Smooth muscle cell (in vitro differentiated cells): ENCODE measurements at regions not wholly inside any gene's neighbourhood (a gene's known extent, or its start where the extent isn't known, plus 50 kb on each side); places are given as distances from the start of the nearest gene placed in this dataset.
A peak's percentile ranks its signal among the peaks of the same experiment; 100 is the strongest.
"Not testable (repeated sequence)": the region's sequence is repeated elsewhere in the genome, so short reads cannot be mapped to it uniquely, and the experiment has no call there.

Source experiments
- DNase-seq: peaks from one replicate; lab custom pipeline; 2025; ENCODE audit not compliant: unreplicated experiment; lab: John Stamatoyannopoulos, UW
- H2AFZ ChIP-seq: fragments of 200-600 bp; sonication (generic); 2 replicates; pipeline ENCODE4 v1.6.0; 2016; ENCODE audit warnings: antibody characterized with exemption, low read depth, mild to moderate bottlenecking
- H3F3A ChIP-seq: fragments of 200-600 bp; sonication (generic); 2 replicates; pipeline ENCODE4 v1.6.0; 2017; ENCODE audit warnings: antibody characterized with exemption, low read depth
- H3K27ac ChIP-seq: fragments of 200-600 bp; sonication (generic); 2 replicates; pipeline ENCODE4 v1.5.1; 2016; ENCODE audit warnings: low read depth, mild to moderate bottlenecking
- H3K27me3 ChIP-seq: fragments of 200-600 bp; sonication (generic); 2 replicates; pipeline ENCODE4 v1.6.1; 2016; ENCODE audit warnings: low read depth, mild to moderate bottlenecking
- H3K36me3 ChIP-seq: fragments of 200-600 bp; sonication (generic); 2 replicates; pipeline ENCODE4 v1.5.1; 2016; ENCODE audit warnings: low read depth
- H3K4me1 ChIP-seq: fragments of 200-600 bp; sonication (generic); 2 replicates; pipeline ENCODE4 v1.5.1; 2016; ENCODE audit warnings: low read depth
- H3K4me2 ChIP-seq: fragments of 200-600 bp; sonication (generic); 2 replicates; pipeline ENCODE4 v1.6.0; 2016; ENCODE audit warnings: mild to moderate bottlenecking
- H3K4me3 ChIP-seq: fragments of 200-600 bp; sonication (generic); 2 replicates; pipeline ENCODE4 v1.5.1; 2016; ENCODE audit warnings: mild to moderate bottlenecking
- H3K79me2 ChIP-seq: fragments of 200-600 bp; sonication (generic); 2 replicates; pipeline ENCODE4 v1.6.0; 2016; ENCODE audit warnings: low read depth, mild to moderate bottlenecking
- H3K9ac ChIP-seq: fragments of 200-600 bp; sonication (generic); 2 replicates; pipeline ENCODE4 v1.6.0; 2016; ENCODE audit warnings: low read depth
- H3K9me3 ChIP-seq: fragments of 200-600 bp; sonication (generic); replicated peaks from 2 replicates; pipeline ENCODE4 v1.5.1; 2016; ENCODE audit warnings: low read depth
- H4K20me1 ChIP-seq: fragments of 200-600 bp; sonication (generic); 2 replicates; pipeline ENCODE4 v1.6.0; 2016; ENCODE audit warnings: low read depth
- CTCF ChIP-seq: fragments of 200-600 bp; sonication (generic); IDR thresholded peaks from 2 replicates; pipeline ENCODE4 v1.5.1; 2017; ENCODE audit warnings: borderline replicate concordance, mild to moderate bottlenecking, antibody characterized with exemption; ENCODE audit not compliant: insufficient read depth, poor library complexity, severe bottlenecking
- WGBS: methylation state at CpG from one replicate; pipeline ENCODE4 v1.1.7; 2016; ENCODE audit warnings: low lambda C conversion rate; 5-methylcytosine and 5-hydroxymethylcytosine counted together

- Histone ChIP-seq H4K20me1 (no peaks in the 10 kb centered on the region), H3K4me2 (no peak overlapping the region), H3K27me3 (no peaks in the 10 kb centered on the region), H3K9me3 (no peaks in the 10 kb centered on the region), H3F3A (no peaks in the 10 kb centered on the region), H3K36me3 (no peaks in the 10 kb centered on the region), H3K4me3 (no peak overlapping the region), H3K79me2 (no peaks in the 10 kb centered on the region), H3K9ac (no peak overlapping the region), H3K4me1 (no peaks in the 10 kb centered on the region), H2AFZ (peak overlapping the region; percentile 55), H3K27ac (no peak overlapping the region)
- 74% methylated on average over 2 of the region's 2 CpGs for WGBS
- no peak for TF ChIP-seq CTCF
- no peak for DNase-seq
Measured at GRCh38 chr1:199020051-199020450, 381.2 kb downstream of the PTPRC start.

- Histone ChIP-seq H3K4me1 (no peaks in the 10 kb centered on the region), H3K27me3 (no peaks in the 10 kb centered on the region), H3K9ac (no peak overlapping the region), H3K36me3 (no peaks in the 10 kb centered on the region), H4K20me1 (no peaks in the 10 kb centered on the region), H3K27ac (no peak overlapping the region), H2AFZ (no peak overlapping the region), H3K4me2 (no peak overlapping the region), H3K79me2 (no peaks in the 10 kb centered on the region), H3F3A (no peaks in the 10 kb centered on the region), H3K4me3 (no peak overlapping the region), H3K9me3 (no peaks in the 10 kb centered on the region)
- no peak for DNase-seq
- no peak for TF ChIP-seq CTCF
- WGBS = 81% methylated on average over 3 of the region's 3 CpGs
Measured at GRCh38 chr1:199020904-199021303, 382.1 kb downstream of the PTPRC start.

- WGBS = 81% methylated on average over 2 of the region's 2 CpGs
- DNase-seq = no peak
- Histone ChIP-seq H3K36me3 (no peaks in the 10 kb centered on the region), H2AFZ (no peak overlapping the region), H3K27me3 (no peaks in the 10 kb centered on the region), H3K79me2 (no peaks in the 10 kb centered on the region), H3K4me3 (no peak overlapping the region), H3K4me1 (no peaks in the 10 kb centered on the region), H4K20me1 (no peaks in the 10 kb centered on the region), H3F3A (no peaks in the 10 kb centered on the region), H3K9ac (peak overlapping the region; percentile 16), H3K27ac (peak overlapping the region; percentile 85), H3K4me2 (peak overlapping the region; percentile 49), H3K9me3 (no peaks in the 10 kb centered on the region)
- no peak for TF ChIP-seq CTCF
Measured at GRCh38 chr1:199029401-199029800, 390.6 kb downstream of the PTPRC start.

- 28% methylated on average over 2 of the region's 2 CpGs for WGBS
- Histone ChIP-seq H3K36me3 (no peaks in the 10 kb centered on the region), H2AFZ (no peak overlapping the region), H3K4me3 (no peak overlapping the region), H4K20me1 (no peaks in the 10 kb centered on the region), H3K79me2 (no peaks in the 10 kb centered on the region), H3K27ac (peak overlapping the region; percentile 85), H3F3A (no peaks in the 10 kb centered on the region), H3K9me3 (no peaks in the 10 kb centered on the region), H3K4me1 (no peaks in the 10 kb centered on the region), H3K9ac (peak overlapping the region; percentile 16), H3K27me3 (no peaks in the 10 kb centered on the region), H3K4me2 (peak overlapping the region; percentile 49)
- no peak for TF ChIP-seq CTCF
- no peak for DNase-seq
Measured at GRCh38 chr1:199029855-199030254, 391.0 kb downstream of the PTPRC start.

GRCh38 chr1:199030541-199030940 lies 391.7 kb downstream of the PTPRC start:
- not testable (repeated sequence) for H3K79me2 ChIP-seq, H3K36me3 ChIP-seq, H3K4me3 ChIP-seq, H2AFZ ChIP-seq, H3F3A ChIP-seq, H3K9me3 ChIP-seq, H3K9ac ChIP-seq, DNase-seq, H4K20me1 ChIP-seq, H3K27me3 ChIP-seq, H3K4me2 ChIP-seq, H3K4me1 ChIP-seq
- H3K27ac ChIP-seq = peak overlapping the region; percentile 85
- WGBS = 99% methylated on average over 2 of the region's 2 CpGs

- H3F3A ChIP-seq, H3K4me3 ChIP-seq, H4K20me1 ChIP-seq, H3K4me2 ChIP-seq, H3K79me2 ChIP-seq, DNase-seq, H3K4me1 ChIP-seq, H3K27me3 ChIP-seq, H2AFZ ChIP-seq, H3K9me3 ChIP-seq, H3K9ac ChIP-seq, H3K27ac ChIP-seq, H3K36me3 ChIP-seq: not testable (repeated sequence)
- WGBS = 96% methylated on average over 1 of the region's 1 CpG
Measured at GRCh38 chr1:199031170-199031569, 392.3 kb downstream of the PTPRC start.
